Natural killer cell (primary cell): ENCODE measurements at regions not wholly inside any gene's neighbourhood (a gene's known extent, or its start where the extent isn't known, plus 50 kb on each side); places are given as distances from the start of the nearest gene placed in this dataset.

Experiments
- ATAC-seq, 3 donors: fragments of 150-1000 bp in 2 of 3; fragments of 200-7000 bp in 1 of 3; cut with Tn5 transposase; 1 replicate in 1 of 3; 2 replicates in 2 of 3; pipeline ENCODE4 v1.10.0; 2021; ENCODE audit warnings: mild to moderate bottlenecking in 2 of 3, moderate library complexity in 2 of 3
- DNase-seq, 2 donors: peaks; one replicate each; pipeline versions ENCODE4 v3.0.0 to v3.0.0-alpha.2; 2013 to 2021; ENCODE audit warnings: mixed read lengths in 1 of 2
- H3K27ac ChIP-seq: one replicate; pipeline ENCODE4 v1.5.1; 2013; ENCODE audit warnings: mild to moderate bottlenecking, low read length
- H3K27me3 ChIP-seq: one replicate; pipeline ENCODE4 v1.6.1; 2013; ENCODE audit warnings: low read length; ENCODE audit not compliant: control insufficient read depth, insufficient read depth
- H3K36me3 ChIP-seq: one replicate; pipeline ENCODE4 v1.6.1; 2013; ENCODE audit warnings: low read length; ENCODE audit not compliant: control insufficient read depth, insufficient read depth
- H3K4me1 ChIP-seq: one replicate; pipeline ENCODE4 v1.6.1; 2013; ENCODE audit warnings: low read length; ENCODE audit not compliant: control insufficient read depth, insufficient read depth
- H3K4me3 ChIP-seq: one replicate; pipeline ENCODE4 v1.5.1; 2013; ENCODE audit warnings: low read length
- H3K9me3 ChIP-seq: one replicate; pipeline ENCODE4 v1.6.1; 2013; ENCODE audit warnings: low read length; ENCODE audit not compliant: control insufficient read depth, insufficient read depth
- H3K27ac Mint-ChIP-seq, 2 donors: one replicate each; pipeline ENCODE4 v1.8.0; 2022; ENCODE audit warnings: mild to moderate bottlenecking in 2 of 2, mixed read lengths in 2 of 2, moderate library complexity in 1 of 2
- H3K27me3 Mint-ChIP-seq, 2 donors: one replicate each; pipeline ENCODE4 v1.8.0; 2022; ENCODE audit warnings: low read depth in 2 of 2, mixed read lengths in 2 of 2
- H3K36me3 Mint-ChIP-seq: one replicate; pipeline ENCODE4 v1.8.0; 2022; ENCODE audit warnings: mixed read lengths
- H3K4me1 Mint-ChIP-seq, 2 donors: one replicate each; pipeline ENCODE4 v1.8.0; 2022; ENCODE audit warnings: mixed read lengths in 2 of 2
- H3K4me3 Mint-ChIP-seq: one replicate; pipeline ENCODE4 v1.8.0; 2022; ENCODE audit warnings: mild to moderate bottlenecking, moderate library complexity, mixed read lengths
- H3K9me3 Mint-ChIP-seq, 2 donors: one replicate each; pipeline ENCODE4 v1.8.0; 2022; ENCODE audit warnings: mixed read lengths in 2 of 2
- CTCF ChIP-seq: fragments of 200-600 bp; IDR thresholded peaks from one replicate; pipeline ENCODE4 v1.8.0; 2022; ENCODE audit warnings: antibody characterized with exemption
- WGBS: methylation state at CpG from one replicate; pipeline ENCODE4 v1.1.7; 2013; ENCODE audit warnings: missing lambda C conversion rate; ENCODE audit not compliant: insufficient coverage; 5-methylcytosine and 5-hydroxymethylcytosine counted together
- intact Hi-C: fragments of 100-400 bp; cut with micrococcal nuclease; formaldehyde crosslinking; loops from one replicate; pipeline ENCODE4 v1.14.2; 2022

DNA sequence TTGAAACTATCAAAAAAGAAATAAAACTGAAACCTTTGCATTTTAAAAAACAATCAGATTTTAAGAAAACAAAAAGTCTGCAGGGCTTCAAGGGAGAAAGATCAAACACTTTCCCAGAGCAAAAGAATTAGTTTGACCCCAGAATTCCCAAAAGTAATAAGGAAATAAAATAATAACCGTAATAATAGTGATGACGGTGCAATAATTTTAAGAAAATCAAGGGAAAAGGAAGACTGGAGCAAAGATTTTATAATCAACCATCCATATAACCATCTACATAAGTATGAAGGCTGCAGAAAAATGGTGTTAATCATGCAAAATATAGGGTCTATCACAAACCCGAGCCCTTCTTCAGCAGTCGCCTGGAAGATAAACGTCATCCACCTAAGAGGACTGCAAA lies 634.8 kb downstream of the GALR1 start:
- H3K4me1 Mint-ChIP-seq = no peaks in the 10 kb centered on the region
- no peak for TF ChIP-seq CTCF
- no peak for DNase-seq
- Histone ChIP-seq H3K27me3 (peaks cover 3% of the 10 kb centered on the region), H3K27ac (no peak overlapping the region), H3K4me3 (no peak overlapping the region), H3K36me3 (no peaks in the 10 kb centered on the region), H3K4me1 (no peaks in the 10 kb centered on the region), H3K9me3 (no peaks in the 10 kb centered on the region)
- no peaks in the 10 kb centered on the region for H3K9me3 Mint-ChIP-seq
- H3K36me3 Mint-ChIP-seq = no peaks in the 10 kb centered on the region
- H3K4me3 Mint-ChIP-seq = no peak overlapping the region
- no peak overlapping the region for H3K27ac Mint-ChIP-seq
- no peak for ATAC-seq
- intact Hi-C loops = no loop called here
- WGBS = 100% methylated on average over 2 of the region's 5 CpGs
- peaks cover 7 to 54% of the 10 kb centered on the region in 2 donors for H3K27me3 Mint-ChIP-seq

GRCh38 chr18:77894060-77894459 lies 644.4 kb downstream of the GALR1 start:
- WGBS = 90% methylated on average over 6 of the region's 6 CpGs
- no peaks in the 10 kb centered on the region for H3K36me3 Mint-ChIP-seq
- DNase-seq (no peak), ATAC-seq (no peak)
- intact Hi-C loops = no loop called here
- TF ChIP-seq CTCF = no peak
- Histone ChIP-seq H3K27ac (no peak overlapping the region), H3K9me3 (no peaks in the 10 kb centered on the region), H3K4me3 (no peak overlapping the region), H3K36me3 (no peaks in the 10 kb centered on the region), H3K4me1 (no peaks in the 10 kb centered on the region), H3K27me3 (peaks cover 6% of the 10 kb centered on the region)
- no peaks in the 10 kb centered on the region for H3K9me3 Mint-ChIP-seq
- H3K4me1 Mint-ChIP-seq = no peaks in the 10 kb centered on the region
- no peak overlapping the region for H3K27ac Mint-ChIP-seq
- no peak overlapping the region for H3K4me3 Mint-ChIP-seq
- peaks cover 11 to 38% of the 10 kb centered on the region in 2 donors for H3K27me3 Mint-ChIP-seq

GRCh38 chr18:77895250-77895649 lies 645.6 kb downstream of the GALR1 start:
- H3K9me3 Mint-ChIP-seq = no peaks in the 10 kb centered on the region
- intact Hi-C loops = no loop called here
- Histone ChIP-seq H3K27ac (no peak overlapping the region), H3K36me3 (no peaks in the 10 kb centered on the region), H3K27me3 (peaks cover 6% of the 10 kb centered on the region), H3K9me3 (no peaks in the 10 kb centered on the region), H3K4me1 (peaks cover 6% of the 10 kb centered on the region), H3K4me3 (no peak overlapping the region)
- 91% methylated on average over 6 of the region's 6 CpGs for WGBS
- H3K27me3 Mint-ChIP-seq = peaks cover 11 to 29% of the 10 kb centered on the region in 2 donors
- TF ChIP-seq CTCF = no peak
- H3K4me3 Mint-ChIP-seq = no peak overlapping the region
- H3K36me3 Mint-ChIP-seq = no peaks in the 10 kb centered on the region
- no peak for ATAC-seq
- no peak overlapping the region for H3K27ac Mint-ChIP-seq
- H3K4me1 Mint-ChIP-seq = peaks cover 6 to 7% of the 10 kb centered on the region in 2 donors
- DNase-seq = no peak

- intact Hi-C loops = no loop called here
- peaks cover 11 to 29% of the 10 kb centered on the region in 2 donors for H3K27me3 Mint-ChIP-seq
- no peak for ATAC-seq
These were observed 647.1 kb downstream of the GALR1 start for GRCh38 chr18:77896586-77897252.

More at GRCh38 chr18:77896586-77897252, 647.1 kb downstream of the GALR1 start:
- no peak overlapping the region for H3K27ac Mint-ChIP-seq
- no peaks in the 10 kb centered on the region for H3K9me3 ChIP-seq
- peaks cover 13% of the 10 kb centered on the region for H3K4me1 ChIP-seq
- H3K27ac ChIP-seq = no peak overlapping the region
- peaks cover 9% of the 10 kb centered on the region for H3K27me3 ChIP-seq
- peaks cover 12 to 13% of the 10 kb centered on the region in 2 donors for H3K4me1 Mint-ChIP-seq
- no peaks in the 10 kb centered on the region for H3K36me3 Mint-ChIP-seq
- WGBS = 85% methylated on average over 11 of the region's 12 CpGs
- no peaks in the 10 kb centered on the region for H3K9me3 Mint-ChIP-seq
- H3K4me3 Mint-ChIP-seq = no peak overlapping the region
- H3K4me3 ChIP-seq = no peak overlapping the region
- H3K36me3 ChIP-seq = no peaks in the 10 kb centered on the region
- TF ChIP-seq CTCF = no peak
- no peak for DNase-seq
